ENCODE measurements at regions not wholly inside any gene's neighbourhood (a gene's known extent, or its start where the extent isn't known, plus 50 kb on each side); places are given as distances from the start of the nearest gene placed in this dataset.
"Not testable (repeated sequence)": the region's sequence is repeated elsewhere in the genome, so short reads cannot be mapped to it uniquely, and the experiment has no call there.

DNA sequence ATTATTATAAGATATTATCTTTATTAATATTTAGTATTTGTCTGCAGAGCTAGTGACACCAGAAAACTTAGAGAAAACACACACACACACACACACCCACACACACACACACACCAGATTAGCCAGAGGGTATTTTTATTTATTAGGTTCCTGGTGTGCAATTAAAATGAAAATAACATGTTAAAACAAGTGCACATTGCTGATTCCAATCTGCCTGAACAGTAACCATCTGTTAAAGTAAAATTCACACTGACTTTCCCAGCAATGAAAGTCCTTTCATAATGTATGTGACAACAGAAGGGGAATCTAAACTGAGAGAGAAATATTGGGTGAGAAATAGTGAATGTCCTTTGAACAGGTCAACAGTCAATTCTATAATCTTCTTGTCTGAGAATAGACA is 2323.5 kb upstream of the ACO1 start:
- no peak overlapping the region for H3K27ac ChIP-seq
- no peak for TF ChIP-seq ZFX (IDR thresholded peaks at IDR 0.05)
- TF ChIP-seq, protein P1, sequence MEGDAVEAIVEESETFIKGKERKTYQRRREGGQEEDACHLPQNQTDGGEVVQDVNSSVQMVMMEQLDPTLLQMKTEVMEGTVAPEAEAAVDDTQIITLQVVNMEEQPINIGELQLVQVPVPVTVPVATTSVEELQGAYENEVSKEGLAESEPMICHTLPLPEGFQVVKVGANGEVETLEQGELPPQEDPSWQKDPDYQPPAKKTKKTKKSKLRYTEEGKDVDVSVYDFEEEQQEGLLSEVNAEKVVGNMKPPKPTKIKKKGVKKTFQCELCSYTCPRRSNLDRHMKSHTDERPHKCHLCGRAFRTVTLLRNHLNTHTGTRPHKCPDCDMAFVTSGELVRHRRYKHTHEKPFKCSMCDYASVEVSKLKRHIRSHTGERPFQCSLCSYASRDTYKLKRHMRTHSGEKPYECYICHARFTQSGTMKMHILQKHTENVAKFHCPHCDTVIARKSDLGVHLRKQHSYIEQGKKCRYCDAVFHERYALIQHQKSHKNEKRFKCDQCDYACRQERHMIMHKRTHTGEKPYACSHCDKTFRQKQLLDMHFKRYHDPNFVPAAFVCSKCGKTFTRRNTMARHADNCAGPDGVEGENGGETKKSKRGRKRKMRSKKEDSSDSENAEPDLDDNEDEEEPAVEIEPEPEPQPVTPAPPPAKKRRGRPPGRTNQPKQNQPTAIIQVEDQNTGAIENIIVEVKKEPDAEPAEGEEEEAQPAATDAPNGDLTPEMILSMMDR (conservative IDR thresholded peaks at IDR 0.05), result no peak

DNA sequence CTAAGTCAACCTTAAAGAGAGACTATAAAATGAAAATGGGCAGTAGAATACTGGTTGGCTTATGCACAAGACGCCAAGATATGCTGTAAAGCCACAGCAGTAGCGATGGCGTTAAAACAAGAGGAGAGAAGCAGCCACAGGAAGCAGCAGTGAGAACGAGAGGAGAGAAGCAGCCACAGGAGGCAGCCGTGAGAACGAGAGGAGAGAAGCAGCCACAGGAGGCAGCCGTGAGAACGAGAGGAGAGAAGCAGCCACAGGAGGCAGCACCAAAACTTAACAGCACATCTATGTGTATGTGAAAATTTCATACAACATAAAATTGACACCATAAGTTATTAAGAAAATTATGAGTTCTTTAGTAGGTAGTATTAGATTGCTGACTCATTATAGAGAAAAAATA is 2318.6 kb upstream of the ACO1 start:
- no peak for TF ChIP-seq ZFX (IDR thresholded peaks at IDR 0.05)
- TF ChIP-seq, protein P1 (conservative IDR thresholded peaks at IDR 0.05), result peak; percentile 84
- no peak overlapping the region for H3K27ac ChIP-seq

DNA sequence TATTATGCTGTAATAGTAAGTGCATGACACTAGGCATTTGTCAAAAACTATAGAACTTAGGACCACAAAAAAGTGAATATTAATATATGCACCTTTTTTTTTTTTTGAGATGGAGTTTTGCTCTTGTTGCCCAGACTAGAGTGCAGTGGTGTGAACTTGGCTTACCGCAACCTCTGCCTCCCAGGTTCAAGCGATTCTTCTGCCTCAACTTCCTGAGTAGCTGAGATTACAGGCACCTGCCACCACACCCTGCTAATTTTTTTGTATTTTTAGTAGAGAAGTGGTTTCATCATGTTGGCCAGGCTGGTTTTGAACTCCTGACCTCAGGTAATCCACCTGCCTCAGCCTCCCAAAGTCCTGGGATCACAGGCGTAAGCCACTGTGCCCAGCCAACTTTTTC is 2315.2 kb upstream of the ACO1 start:
- not testable (repeated sequence) for H3K27ac ChIP-seq

DNA sequence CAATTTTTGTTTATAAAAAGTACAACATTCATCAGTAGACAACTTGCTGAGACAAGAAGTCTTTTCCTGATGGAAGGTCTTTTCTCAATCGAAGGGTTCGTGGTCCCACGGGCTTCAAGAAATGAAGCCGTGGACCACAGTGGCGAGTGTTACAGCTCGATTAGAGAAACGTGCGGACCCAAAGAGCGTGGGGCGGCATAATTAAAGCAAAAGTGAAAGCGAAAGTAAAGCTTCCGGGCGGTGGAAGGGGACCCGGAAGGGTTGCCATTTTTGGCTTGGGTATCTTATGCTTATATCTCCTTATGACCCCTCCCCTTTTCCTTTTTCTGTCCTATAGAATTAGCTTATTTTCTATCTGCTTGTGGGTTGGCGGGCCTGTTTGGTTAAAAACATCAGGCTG is 2309.4 kb upstream of the ACO1 start:
- H3K27ac ChIP-seq, result no peak overlapping the region
- TF ChIP-seq, protein P1 (conservative IDR thresholded peaks at IDR 0.05), result no peak
- no peak for TF ChIP-seq ZFX (IDR thresholded peaks at IDR 0.05)

DNA sequence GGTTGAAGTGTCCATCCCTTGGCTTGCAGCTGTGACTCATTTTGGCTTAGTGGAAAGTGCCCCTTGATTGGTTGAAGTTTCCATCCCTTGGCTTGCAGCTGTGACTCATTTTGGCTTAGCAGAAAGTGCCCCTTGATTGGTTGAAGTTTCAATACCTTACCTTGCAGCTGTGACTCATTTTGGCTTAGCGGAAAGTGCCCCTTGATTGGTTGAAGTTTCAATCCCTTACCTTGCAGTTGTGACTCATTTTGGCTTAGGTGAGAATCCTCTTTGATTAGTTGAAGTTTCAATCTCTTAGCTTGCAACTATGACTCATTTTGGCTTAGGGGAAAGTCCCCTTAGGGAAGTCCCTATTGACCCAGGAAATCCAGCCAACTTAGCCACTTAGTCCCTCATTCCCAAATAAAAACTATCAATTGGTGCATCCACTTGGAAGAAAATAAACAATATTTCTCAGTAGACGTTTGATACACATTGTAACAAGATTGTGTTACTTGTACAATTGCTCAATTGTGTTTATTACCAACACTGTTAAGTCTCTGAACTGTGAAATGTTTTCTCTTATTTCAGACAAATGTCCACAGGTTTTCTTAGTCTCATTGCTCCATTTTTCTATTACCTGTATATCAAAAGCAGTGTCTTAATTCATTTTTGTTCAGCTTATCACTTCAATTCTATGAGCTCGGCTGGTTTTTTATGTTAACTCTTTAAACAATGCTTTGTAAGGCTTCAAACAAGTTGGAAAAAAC is 2308.8 kb upstream of the ACO1 start:
- no peak overlapping the region for H3K27ac ChIP-seq

DNA sequence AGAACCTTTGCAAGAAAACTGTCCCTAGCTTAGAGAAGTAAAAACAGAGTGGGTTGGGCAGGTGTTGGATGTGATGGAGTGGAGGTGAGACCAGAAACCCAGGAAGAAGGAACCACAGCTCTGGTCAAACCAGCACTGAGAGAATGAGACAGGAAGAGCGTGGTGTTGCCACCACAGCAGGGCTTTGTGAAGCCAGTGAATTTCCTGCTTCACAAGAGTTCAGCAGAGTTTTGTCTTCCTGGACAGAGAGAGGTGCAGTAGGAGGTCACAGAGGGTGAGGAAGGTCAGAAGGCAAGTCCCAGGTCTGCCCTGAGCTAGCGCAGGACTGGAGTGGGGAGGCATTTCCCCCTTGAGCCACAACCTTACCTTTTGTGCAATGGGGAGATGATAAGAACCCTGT is 2306.2 kb upstream of the ACO1 start:
- no peak overlapping the region for H3K27ac ChIP-seq
- TF ChIP-seq, protein P1 (conservative IDR thresholded peaks at IDR 0.05), result no peak
- TF ChIP-seq ZFX (IDR thresholded peaks at IDR 0.05), result no peak

More for the DNA sequence above, 2308.8 kb upstream of the ACO1 start:
- TF ChIP-seq ZFX (IDR thresholded peaks at IDR 0.05), result no peak

DNA sequence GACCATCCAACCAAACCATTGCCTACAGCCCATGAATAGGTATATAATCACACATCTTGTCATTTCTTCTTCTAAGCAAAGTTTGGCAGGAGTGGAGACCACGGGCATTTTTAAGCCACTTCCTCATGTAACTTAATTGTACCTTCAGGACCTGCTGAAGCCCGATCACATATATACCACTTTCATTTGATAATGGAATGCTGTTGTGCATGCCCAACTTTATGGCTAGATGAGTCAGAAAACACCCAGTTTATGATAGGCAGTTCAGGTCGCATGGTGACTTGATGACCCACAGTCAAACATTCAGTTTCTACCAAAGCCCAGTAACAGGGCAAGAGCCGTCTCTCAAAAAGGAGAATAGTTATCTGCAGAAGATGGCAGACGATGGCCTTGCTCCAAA is 2295.0 kb upstream of the ACO1 start:
- TF ChIP-seq, protein P1 (conservative IDR thresholded peaks at IDR 0.05), result no peak
- TF ChIP-seq ZFX (IDR thresholded peaks at IDR 0.05), result no peak
- H3K27ac ChIP-seq, result no peak overlapping the region

DNA sequence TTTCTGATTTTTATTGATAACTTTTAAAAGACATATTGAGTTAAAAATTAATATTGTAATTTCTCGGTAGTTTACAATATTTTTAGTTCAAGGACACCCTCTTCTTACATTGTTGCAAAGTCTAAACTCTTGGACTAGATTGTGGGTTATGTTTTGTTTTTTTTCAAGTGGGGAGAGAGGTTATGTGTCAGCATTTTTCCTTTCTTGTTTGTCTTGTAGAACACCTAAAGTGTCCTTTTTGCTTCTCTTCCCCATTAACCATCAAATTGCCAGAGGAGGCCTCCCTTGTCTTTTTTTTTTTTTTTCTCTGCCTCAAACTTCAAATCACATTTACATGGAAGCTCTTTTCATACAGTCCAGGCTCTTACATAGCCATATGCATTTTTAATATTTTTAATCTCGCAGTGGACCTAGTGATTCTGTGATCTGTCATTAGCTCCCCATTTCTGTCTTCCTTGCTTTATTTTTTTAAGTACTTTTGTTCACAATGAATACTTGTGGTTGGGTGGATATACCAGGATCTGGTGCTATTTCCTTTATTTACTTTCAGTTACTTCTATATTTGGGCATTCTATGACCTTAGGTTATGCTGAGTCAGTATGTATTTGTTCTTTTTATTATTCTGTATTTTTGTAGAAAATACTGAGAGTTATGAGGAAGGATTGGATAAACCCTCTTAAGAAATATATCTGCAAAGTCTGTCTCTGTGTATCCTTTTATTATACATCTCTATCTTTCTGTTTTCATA is 2280.6 kb upstream of the ACO1 start:
- H3K27ac ChIP-seq, result no peak overlapping the region
- no peak for TF ChIP-seq ZFX (IDR thresholded peaks at IDR 0.05)
- TF ChIP-seq, protein P1 (conservative IDR thresholded peaks at IDR 0.05), result no peak

DNA sequence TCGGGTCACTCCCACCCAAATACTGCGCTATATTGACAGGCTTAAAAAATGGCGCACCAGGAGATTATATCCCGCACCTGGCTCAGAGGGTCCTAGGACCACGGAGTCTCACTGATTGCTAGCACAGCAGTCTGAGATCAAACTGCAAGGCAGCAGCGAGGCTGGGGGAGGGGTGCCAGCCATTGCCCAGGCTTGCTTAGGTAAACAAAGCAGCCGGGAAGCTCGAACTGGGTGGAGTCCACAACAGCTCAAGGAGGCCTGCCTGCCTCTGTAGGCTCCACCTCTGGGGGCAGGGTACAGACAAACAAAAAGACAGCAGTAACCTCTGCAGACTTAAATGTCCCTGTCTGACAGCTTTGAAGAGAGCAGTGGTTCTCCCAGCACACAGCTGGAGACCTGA is 2277.3 kb upstream of the ACO1 start:
- not testable (repeated sequence) for H3K27ac ChIP-seq

All from C4-2B (cell line).